PC-3 (cell line): ENCODE measurements at regions not wholly inside any gene's neighbourhood (a gene's known extent, or its start where the extent isn't known, plus 50 kb on each side); places are given as distances from the start of the nearest gene placed in this dataset.

Experiments
- EZH2phosphoT487 ChIP-seq: fragments of 300-600 bp; sonication (generic); IDR thresholded peaks from 2 replicates; pipeline ENCODE4 v1.6.1; 2018; ENCODE audit warnings: mild to moderate bottlenecking, antibody characterized with exemption, low read length, borderline replicate concordance
- TF ChIP-seq, protein P1 (sequence below): fragments of 300-600 bp; sonication (generic); conservative IDR thresholded peaks from 2 replicates; pipeline ENCODE4 v1.5.1; 2017; ENCODE audit warnings: antibody characterized with exemption, low read depth, mild to moderate bottlenecking, low read length

DNA sequence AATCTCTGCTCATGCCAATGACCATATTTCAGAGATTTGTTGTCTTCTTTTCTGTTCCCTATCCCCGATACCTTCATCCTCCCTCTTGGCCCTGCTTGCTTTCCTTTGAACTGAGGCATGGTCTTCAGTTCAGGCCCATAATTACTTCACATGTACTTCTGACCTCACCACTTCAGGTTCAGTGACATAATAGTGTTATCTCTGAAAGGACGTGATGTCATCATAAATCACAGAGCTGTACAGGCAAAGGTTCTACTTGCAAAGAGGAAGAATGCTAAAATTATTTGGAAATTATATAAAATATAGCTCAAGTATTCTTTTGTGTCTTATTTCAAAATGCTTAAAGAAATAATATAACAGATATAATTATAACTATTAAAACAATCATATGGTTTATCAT is 230.3 kb upstream of the ESRRG start:
- TF ChIP-seq EZH2phosphoT487, result no peak
- TF ChIP-seq, protein P1, sequence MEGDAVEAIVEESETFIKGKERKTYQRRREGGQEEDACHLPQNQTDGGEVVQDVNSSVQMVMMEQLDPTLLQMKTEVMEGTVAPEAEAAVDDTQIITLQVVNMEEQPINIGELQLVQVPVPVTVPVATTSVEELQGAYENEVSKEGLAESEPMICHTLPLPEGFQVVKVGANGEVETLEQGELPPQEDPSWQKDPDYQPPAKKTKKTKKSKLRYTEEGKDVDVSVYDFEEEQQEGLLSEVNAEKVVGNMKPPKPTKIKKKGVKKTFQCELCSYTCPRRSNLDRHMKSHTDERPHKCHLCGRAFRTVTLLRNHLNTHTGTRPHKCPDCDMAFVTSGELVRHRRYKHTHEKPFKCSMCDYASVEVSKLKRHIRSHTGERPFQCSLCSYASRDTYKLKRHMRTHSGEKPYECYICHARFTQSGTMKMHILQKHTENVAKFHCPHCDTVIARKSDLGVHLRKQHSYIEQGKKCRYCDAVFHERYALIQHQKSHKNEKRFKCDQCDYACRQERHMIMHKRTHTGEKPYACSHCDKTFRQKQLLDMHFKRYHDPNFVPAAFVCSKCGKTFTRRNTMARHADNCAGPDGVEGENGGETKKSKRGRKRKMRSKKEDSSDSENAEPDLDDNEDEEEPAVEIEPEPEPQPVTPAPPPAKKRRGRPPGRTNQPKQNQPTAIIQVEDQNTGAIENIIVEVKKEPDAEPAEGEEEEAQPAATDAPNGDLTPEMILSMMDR, result no peak
